Breast epithelium (tissue), 3 donors: ENCODE measurements at regions not wholly inside any gene's neighbourhood (a gene's known extent, or its start where the extent isn't known, plus 50 kb on each side); places are given as distances from the start of the nearest gene placed in this dataset.

Experiments used
- CTCF ChIP-seq, 3 donors: fragments of 450-650 bp; IDR thresholded peaks; one replicate each; pipeline ENCODE4 v1.5.1; 2016 to 2017; ENCODE audit warnings: antibody characterized with exemption in 3 of 3, mild to moderate bottlenecking in 3 of 3, moderate library complexity in 3 of 3
- POLR2A ChIP-seq: fragments of 450-650 bp; IDR thresholded peaks from one replicate; pipeline ENCODE4 v1.6.1; 2016; ENCODE audit warnings: antibody characterized with exemption, mild to moderate bottlenecking, moderate library complexity

GRCh38 chr12:43066471-43066870 is 476.9 kb upstream of the PRICKLE1 start:
- TF ChIP-seq POLR2A (no peak), CTCF (IDR thresholded peaks at IDR 0.05) (no peak)
